ENCODE measurements at regions not wholly inside any gene's neighbourhood (a gene's known extent, or its start where the extent isn't known, plus 50 kb on each side); places are given as distances from the start of the nearest gene placed in this dataset.

DNA sequence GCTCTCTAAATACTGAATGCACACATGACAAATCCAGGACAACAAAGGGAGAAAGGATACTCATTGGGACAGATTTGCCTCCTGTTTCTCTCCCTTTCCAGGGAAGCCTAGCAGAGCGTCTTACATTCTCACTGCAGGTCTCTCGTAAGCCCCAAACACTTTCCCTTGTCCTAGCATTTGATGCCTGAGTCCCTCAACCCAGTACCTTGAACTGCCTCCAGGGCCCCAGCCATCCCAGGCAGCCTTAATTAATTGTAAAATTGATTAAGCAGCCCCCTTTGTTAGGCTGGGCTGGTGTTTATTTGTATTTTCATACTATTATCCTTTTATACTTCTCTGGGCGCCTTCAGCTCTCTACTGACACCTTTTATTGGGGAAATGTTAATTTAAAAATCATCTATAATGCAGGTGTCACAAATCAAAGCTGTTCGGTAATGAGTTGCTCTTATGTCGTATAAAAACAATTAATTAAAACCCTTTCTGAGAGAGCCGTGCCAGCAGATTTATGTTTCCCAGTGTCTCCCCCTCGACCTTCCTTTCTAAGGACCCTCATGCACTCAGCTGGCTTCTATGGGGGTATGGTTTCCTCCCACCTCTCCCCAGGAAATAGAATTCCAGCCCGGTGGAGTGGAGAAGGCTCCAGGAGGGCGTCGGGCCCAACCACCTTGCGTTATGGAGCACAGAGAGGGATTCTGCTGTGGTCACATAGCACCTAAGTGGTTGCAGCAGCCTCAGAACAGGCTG, 243.8 kb downstream of the RPS24 start:
- DNase-seq, result no peak

DNA sequence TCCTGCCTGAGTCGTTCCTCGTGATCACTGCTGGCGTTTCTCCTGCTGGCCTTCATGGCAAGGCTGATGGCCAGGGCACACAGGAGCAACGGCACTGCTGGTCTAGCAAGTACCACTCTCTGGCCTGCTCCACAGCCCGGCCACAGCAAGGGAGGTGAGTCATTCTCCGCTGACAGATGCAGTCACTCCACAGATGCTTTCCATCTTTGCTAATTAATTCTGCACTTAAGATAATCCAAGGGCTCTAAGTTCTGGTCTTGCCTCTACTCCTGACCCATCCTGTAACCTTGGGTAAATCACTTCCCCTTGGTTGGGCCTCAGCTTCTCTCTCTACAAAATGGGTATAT, 244.4 kb downstream of the RPS24 start:
- DNase-seq, result no peak

DNA sequence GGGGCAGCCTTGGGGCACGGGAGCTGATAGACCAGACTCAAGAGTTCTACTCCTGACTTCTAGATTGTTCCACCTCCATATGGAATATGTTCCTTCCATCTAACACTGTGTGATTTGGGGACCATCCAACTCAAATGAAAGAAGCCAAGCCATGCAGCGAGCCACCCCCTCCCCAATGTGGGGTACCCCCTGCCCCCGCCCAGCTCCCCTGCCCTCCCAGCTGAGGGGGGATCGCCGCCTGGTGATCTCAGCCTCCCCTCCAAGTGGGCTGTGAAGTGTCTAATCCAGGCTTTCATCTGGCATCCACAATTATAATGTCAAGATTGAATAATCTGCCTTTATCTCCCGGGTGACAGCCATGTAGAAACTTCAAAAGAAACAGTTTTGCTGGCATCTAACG, 246.1 kb downstream of the RPS24 start:
- no peak for DNase-seq

DNA sequence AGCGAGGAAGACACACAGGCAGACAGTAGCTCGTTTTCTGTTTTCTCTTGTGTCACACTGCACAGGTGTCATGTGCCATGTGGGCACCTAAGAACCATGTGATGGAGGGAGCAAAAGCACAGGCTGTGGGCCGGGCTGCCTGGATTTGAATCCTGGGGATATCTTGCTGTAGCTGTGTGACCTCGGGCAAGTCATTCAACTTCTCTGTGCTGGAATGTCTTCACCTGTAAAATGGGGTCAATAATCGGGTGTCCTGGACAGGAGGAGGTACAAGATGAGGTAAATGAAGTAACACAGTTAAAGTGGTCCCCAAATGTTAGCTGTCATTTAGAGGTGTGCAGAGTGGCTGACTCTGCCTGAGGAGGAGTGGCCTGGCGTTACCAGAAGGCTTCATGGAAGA, 246.9 kb downstream of the RPS24 start:
- DNase-seq, result no peak

DNA sequence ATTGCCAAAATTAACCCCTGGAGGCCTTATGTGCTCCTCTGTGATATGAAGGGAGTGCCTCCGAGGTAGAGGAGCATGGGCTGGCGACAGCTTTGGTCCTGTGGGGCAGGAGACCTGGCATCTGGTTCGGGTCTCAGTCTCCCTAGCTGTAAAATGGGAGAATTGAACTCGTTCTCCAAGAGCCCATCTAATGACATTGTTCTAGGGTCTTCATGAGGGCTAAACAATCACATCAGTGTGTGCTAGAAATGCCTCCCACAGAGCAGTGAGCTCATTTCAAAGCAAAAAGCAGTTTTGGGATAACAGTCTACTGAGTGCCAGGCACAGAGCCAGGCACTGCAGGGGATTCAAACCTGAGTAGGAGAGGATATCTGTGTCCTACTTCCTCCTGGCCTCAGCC, 248.0 kb downstream of the RPS24 start:
- DNase-seq, result no peak

DNA sequence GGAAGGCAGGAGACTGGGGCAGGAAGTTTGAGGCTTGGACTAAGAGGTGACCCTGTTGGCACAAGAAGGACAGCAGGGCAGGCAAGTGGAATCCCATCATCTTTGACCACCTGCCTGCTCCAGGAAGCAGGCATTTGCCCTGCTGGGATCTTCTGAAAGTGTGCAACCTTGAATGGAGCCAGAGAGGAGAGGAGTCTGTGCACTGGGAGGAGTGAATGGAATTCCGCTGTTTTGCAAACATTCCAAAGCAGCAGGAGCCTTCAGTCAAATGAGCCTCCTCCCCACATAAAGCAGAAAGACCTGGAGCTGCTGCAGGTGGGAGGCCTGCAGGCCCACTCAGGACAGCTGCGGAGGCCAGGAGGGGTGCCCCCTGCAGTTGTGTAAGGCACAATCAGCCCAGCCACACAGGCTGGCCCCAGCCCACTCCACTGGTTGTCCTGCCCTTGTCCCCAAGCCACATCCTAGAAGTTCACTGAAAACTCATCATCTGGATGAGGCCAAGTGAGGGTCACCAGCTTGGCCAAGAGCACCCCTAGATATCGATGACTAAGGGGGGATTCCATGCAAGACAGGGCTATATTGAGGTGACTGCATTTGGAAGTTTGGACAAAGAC, 249.5 kb downstream of the RPS24 start:
- no peak for DNase-seq

DNA sequence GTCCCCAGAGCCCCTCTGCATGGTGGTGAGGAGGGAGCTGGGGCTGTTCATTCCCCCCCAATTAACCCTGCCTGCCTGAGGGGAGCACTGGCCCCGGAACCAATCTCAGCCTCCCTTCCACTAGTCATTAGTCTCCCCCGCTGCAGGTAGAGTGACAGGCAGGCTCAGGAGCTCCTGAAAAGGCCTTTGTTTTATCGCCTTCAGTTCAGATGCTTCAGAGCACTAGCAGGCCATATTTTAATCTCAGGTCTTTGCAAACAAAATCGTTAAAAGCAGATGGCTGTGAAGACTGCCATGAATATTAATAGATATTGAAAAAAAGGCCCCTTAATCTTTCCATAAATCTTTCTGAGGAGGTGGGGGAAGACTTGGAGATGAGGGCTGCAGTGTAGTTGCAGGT, 250.7 kb downstream of the RPS24 start:
- no peak for DNase-seq

DNA sequence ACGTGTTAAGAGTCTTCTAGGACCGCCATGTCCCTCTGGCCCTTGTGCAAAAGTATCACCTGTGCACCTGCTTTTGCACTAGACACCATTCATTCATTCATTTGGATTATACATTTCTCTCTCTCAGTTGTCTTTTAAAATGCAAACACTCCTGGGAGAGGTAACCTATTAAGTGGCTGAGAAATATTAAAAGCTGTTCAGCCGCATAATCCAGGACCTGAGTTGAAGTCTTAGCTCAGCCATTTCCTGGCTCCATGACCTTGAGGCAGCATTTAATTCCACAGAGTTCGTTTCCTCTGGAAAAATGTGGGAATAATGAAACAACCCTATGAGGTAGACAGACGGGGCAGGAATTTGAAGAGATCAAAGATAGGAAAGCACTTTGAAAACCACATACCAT, 251.6 kb downstream of the RPS24 start:
- no peak for DNase-seq

DNA sequence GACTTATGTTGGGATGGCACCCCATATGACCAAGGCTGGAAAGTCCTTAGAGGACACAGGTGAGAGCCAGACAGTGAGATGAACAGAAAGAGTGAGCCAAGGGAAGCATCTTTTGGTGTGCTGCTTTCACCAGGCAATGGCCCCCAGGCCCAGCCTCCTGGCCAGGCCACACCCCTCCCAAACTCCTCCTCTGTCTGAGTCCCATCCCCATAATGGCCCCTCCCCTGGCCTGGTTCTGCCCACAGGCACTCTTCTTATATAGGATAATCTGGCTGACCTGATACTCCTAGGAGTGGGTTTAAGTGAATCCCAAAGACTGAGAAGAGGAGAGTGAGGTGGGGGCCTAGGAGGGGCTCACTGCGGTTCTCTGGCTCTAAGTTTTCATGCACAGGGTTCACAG, 252.5 kb downstream of the RPS24 start:
- no peak for DNase-seq

DNA sequence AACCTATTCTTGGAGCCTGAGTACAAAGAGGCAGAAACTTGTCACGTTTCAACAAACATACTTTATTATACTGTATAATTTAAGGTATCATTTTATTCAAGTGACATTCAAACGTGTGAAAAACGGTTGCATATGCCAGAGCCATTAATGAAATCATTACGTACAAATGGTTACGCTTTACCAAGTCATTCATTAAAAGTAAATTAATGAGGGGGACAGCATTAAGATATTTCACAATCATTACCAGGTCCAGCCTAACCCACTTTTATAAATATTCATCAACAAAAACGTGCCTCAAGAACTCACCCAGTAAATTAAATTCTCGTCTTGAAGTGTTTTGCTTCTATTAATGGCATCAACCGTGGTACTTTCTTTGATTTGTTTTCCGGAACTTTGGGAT, 253.0 kb downstream of the RPS24 start:
- no peak for DNase-seq

DNA sequence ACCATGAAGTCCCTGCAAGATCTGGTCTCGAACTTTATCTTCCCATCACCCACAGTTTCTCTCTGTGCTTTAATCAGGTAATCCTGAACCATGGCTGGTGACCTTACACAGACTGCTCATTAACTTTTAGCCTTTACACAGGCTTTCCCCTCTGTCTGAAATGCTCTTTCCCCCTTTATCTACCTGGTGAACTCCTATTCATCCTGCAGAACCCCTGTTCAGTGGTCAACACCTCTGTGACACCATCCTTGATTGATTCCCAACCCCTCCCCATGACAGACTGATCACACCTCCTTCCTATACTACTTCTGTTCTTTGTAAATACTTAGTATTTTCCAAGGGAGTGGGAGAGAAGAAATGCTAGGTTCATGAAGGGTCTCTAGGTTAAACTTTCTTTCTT, 254.0 kb downstream of the RPS24 start:
- DNase-seq, result no peak

DNA sequence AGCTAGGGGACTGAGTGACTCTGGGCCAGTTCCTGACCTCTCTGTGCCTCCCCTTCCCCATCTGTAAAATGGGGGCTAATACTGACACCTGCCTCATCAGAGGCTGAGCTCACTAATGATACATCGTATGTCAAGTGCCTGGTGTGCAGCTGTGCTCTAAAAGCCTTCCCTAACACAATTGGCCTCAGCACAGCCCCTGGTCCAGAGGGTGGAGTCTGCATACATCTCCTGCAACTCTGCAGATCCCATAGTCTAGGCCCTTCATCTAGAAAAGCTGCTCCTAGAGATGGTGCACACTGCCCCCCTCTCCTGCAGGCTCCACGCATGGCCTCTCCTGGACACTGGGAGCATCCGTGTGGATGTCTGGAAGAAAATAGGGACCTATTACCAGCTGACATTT, 255.0 kb downstream of the RPS24 start:
- DNase-seq, result no peak

DNA sequence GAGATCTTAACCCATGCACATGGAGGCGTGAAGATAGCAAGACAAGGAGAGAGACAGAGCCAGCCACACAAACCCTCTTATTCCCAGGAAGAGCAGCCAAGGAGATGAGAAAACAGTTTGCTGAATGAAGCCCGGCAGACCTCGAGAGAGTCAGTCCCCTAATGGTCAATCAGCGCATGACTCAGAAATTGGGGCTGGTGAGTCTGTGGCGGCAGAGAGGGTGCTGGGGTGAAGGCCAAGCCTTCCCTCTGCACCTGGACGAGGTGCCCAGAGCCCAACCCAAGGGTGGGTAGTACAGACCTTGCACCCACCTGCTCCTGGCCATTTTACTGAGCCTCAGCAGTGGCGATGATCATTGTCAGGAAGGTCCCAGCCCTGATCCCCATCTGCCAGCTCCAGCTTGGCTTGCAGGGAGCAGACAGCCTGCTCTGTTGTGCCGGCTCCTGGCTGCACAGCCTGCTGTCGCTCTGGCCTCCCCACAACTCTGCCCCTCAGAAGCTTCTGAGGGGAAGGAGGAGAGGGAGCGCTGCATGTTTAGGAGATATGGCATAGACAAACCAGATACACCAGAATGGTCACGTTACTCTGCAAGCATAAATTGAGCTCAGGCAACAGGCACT, 256.6 kb downstream of the RPS24 start:
- DNase-seq, result no peak

DNA sequence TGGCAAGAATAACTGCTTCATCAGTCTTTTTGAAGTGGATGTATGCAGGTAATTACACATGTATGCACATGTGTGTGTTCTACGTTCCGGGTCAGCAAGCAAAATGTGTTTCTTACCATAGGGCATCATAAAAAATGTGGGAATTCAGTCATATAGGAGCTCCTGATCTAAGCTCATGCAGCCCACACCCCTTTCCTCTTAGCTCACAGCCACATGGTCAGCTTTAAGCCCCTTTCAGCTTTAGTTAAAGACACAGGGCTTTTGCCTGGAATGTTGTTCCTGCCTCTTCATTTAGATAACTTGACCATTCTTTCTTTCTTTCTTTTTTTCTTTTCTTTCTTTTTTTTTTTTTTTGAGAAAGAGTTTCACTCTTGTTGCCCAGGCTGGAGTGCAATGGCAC, 258.1 kb downstream of the RPS24 start:
- DNase-seq, result no peak

DNA sequence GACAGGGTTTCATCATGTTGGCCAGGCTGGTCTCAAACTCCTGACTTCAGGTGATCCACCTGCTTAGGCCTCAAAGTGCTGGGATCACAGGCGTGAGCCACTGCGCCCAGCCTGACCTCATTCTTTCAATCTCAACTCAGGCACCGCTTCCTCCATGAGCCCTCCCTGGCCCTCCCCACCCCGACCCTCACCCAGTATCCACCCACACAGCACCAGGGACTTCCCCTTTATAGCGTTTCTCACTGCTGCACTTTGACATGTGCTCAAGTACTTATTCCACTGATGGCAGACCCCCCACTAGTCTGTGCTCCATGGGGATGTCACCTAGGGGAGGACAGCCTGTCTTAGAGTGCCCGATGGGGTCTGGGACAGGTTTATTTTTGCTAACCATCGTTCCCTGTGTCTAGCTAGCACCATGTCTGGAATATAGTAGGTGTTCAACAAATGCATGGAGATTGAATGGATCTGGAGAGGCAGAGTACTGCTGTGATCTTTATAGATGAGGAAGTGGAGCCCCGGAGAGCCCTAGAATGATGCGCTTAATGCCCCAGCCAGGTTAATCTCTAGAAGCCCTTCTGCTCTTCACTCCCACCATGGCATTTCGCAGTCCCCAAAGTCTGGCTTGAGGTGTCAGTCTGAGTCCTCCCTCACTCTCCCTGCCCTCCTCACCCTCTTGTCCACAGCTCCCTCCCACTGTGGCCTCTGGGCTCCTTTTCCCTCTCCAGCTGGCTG, 258.8 kb downstream of the RPS24 start:
- DNase-seq, result no peak

DNA sequence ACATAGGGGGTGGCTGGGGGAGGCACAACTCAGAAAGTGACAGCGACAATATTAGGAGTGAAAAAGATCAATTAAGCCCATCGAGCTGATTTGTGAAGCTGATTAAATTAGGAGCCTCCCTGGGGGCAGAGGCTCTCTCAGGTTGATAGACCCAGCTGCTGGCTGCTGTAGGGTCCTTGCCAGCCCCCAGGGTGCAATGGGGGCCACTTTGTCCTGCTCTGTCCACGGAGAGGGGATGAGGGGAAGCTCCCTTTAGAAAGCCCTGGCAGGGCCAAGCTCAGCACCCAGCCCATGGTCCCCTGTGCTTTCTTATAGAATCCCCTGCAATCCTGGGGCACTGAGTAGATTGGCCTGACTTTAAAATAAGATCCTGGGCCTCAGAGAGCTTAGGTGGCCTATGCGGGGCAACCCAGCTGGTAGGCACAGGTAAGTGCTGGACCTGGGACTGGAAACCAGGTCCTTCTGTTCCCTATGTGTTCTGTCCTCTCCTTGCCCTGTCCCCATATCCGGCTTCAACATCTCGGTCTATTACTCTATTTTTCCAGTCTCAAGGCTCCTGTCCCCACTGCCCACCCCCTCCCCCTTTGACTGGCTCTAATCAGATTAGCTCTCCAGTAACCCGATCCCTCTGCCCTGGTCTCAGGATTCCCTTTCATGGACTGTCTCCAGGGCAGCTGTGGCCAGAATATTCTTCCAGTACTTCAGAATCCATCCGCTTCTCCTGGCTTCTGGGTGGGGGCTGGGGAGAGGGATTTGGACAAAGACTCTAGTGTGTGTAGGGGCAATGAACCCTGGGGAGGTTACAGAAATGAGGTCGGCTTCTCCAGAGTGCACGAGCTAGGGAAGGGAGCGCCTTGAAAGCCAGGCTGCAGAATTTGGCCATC, 259.6 kb downstream of the RPS24 start:
- DNase-seq, result no peak

DNA sequence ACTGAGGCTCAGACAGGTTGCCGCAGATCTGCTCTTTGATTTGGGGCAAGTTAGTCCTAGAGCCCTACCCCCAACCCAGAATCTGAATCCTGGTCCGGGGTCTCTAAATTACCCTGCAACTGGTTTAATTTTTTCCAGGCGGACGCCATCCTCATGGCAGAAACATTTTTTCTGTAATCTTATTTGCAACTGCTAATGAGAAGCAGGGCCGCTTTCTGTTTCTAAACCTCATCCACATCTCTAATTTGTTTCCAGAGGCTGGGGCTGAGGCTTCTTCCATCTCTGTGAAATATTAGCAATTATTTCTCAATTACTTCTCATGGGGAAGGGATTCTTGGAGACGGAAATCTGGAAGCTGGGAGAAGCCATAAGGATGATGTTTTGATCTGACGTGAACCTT, 261.6 kb downstream of the RPS24 start:
- no peak for DNase-seq

DNA sequence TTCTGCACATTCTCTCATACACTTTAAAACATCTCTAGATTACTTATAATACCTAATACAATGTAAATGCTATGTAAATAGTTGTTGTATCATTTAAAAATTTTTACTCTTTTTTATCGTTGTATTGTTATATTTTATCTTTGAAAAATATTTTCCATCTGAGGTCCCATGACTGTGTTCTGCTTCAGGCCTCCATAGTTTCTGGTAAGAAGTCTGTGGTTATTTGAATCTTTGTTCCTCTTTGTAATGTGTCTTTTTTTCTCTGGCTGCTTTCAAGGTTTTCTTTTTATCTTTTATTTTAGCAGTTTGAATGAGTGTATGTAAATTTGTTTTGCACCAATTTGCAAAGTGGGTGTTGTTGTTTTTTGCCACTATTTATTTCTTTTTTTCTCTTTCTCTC, 263.1 kb downstream of the RPS24 start:
- no peak for DNase-seq

DNA sequence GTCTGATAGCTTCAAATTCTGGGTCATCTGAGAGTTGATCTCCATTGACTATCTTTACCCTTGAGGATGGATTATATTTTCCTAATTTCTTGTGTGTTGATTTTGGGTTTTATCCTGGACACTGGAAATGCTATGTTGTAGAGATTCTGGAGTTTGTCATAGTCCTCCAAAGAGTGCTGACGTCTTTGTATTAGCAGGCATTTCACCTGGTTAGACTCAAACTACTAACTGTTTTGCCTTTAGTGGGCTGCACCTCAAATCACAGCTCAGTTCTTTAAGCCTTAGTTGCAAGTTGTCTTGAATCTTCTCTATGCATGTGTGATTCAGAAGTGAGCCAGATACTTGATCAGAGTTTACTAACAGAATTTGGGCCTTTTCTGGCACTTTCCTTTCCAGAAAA, 264.3 kb downstream of the RPS24 start:
- no peak for DNase-seq

DNA sequence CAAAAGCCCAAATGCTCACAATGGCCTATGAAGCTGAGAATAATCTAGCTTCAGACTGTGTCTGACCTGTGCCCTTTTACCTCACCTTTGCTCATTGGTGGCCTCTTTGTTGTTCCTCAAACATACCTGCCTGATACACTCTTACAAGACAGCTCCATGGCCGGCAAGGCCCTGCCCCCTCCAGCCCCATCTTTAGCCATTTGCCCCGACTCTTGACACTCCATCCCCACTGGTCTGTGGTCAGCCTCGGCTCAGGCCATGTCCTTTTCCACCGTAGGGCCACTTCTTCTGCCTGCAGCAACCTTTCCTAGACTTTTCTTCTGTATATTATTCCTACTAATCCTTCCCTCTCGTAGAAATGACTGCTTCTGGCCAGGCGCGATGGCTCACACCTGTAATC, 265.2 kb downstream of the RPS24 start:
- DNase-seq, result no peak

DNA sequence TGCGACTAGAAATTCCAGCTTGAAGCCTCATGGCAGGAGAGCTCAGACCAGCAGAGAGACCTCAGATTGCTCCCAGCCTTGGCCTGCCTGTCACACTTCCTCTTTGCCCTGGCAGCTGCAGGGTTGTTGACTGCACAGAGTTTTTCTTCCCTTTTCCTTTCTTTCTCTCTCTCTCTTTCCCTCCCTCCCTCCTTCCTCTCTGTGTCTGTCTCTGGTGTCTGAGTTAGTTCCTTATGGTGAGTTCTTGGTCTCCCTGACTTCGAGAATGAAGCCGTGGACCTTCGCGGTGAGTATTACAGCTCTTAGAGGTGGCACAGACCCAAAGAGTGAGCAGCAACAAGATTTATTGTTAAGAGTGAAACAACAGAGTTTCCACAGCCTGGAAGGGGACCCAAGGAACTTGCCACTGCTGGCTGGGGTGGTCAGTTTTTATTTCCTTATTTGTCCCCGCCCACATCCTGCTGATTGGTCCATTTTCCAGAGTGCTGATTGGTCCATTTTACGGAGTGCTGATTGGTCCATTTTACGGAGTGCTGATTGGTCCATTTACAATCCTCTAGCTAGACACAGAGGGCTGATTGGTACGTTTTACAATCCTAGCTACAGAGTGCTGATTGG, 266.3 kb downstream of the RPS24 start:
- no peak for DNase-seq

DNA sequence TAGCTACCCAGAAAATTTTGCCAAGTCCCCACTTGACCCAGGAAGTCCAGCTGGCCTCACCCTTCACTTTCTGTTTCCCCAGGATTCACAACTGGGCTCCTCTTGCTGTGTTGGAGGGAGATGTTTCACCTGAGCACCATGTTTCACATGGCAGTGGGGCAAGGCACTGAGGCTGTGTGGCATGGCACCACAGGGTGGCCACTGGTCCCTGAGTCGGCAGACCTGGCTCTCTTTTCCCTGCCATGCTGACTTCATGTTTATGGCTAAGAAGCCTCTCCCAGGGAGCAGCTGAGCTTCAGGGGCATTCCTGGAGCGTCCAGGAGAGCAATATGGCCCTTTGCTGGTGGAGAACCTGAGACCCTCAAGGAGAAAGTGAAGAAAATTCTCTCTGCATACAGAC, 266.9 kb downstream of the RPS24 start:
- no peak for DNase-seq

DNA sequence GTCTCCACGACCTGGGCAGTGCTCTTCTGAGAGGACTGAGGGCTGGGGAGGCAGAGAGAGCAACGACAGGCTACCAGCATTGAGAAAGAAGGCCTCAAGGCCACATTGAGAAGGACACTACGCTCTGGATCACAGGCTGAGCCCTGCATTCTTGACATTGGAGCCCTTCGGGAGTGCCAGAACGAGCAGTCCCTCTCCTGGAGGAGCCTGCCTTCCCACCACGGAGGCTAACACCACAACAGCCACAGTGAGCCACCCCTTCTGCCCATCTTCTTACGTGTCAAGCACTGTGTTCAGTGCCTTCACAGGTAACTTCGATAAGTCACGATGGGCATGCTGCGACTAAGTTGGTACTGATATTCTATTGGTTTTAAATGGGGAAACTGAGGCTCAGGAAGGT, 267.8 kb downstream of the RPS24 start:
- DNase-seq, result no peak

All from NCI-H187 treated with DMSO at 0.1 percent for 48 hours (cell line).